IPS-18a (cell line): ENCODE measurements at regions not wholly inside any gene's neighbourhood (a gene's known extent, or its start where the extent isn't known, plus 50 kb on each side); places are given as distances from the start of the nearest gene placed in this dataset.
"Not testable (repeated sequence)": the region's sequence is repeated elsewhere in the genome, so short reads cannot be mapped to it uniquely, and the experiment has no call there.

Source experiments
- H3K27ac ChIP-seq: one replicate; pipeline ENCODE4 v1.5.1; 2013; ENCODE audit warnings: low read length
- H3K27me3 ChIP-seq: one replicate; pipeline ENCODE4 v1.6.1; 2013; ENCODE audit warnings: mild to moderate bottlenecking, low read length; ENCODE audit not compliant: control insufficient read depth, insufficient read depth
- H3K36me3 ChIP-seq: one replicate; pipeline ENCODE4 v1.6.1; 2013; ENCODE audit warnings: low read depth, low read length; ENCODE audit not compliant: control insufficient read depth
- H3K4me1 ChIP-seq: one replicate; pipeline ENCODE4 v1.6.1; 2013; ENCODE audit warnings: low read depth, low read length; ENCODE audit not compliant: control insufficient read depth
- H3K4me3 ChIP-seq: one replicate; pipeline ENCODE4 v1.5.1; 2013; ENCODE audit warnings: low read length
- H3K9ac ChIP-seq: one replicate; pipeline ENCODE4 v1.6.1; 2013; ENCODE audit warnings: mild to moderate bottlenecking, low read length, moderate library complexity
- H3K9me3 ChIP-seq: one replicate; pipeline ENCODE4 v1.6.1; 2013; ENCODE audit warnings: low read depth, low read length; ENCODE audit not compliant: control insufficient read depth

DNA sequence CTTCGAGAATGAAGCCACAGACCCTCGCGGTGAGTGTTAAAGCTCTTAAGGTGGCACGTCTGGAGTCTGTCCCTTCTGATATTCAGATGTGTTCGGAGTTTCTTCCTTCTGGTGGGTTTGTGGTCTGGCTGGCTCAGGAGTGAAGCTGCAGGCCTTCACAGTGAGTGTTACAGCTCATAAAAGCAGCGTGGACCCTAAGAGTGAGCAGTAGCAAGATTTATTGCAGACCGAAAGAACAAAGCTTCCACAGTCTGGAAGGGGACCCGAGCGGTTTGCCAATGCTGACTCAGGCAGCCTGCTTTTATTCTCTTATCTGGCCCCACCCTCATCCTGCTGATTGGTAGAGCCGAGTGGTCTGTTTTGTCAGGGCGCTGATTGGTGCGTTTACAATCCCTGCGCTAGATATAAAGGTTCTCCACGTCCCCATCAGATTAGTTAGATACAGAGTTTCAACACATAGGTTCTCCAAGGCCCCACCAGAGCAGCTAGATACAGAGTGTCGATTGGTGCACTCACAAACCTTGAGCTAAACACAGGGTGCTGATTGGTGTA is 758.1 kb downstream of the SLC6A15 start:
- not testable (repeated sequence) for H3K27me3 ChIP-seq, H3K9me3 ChIP-seq, H3K27ac ChIP-seq, H3K36me3 ChIP-seq, H3K4me3 ChIP-seq, H3K4me1 ChIP-seq, H3K9ac ChIP-seq

DNA sequence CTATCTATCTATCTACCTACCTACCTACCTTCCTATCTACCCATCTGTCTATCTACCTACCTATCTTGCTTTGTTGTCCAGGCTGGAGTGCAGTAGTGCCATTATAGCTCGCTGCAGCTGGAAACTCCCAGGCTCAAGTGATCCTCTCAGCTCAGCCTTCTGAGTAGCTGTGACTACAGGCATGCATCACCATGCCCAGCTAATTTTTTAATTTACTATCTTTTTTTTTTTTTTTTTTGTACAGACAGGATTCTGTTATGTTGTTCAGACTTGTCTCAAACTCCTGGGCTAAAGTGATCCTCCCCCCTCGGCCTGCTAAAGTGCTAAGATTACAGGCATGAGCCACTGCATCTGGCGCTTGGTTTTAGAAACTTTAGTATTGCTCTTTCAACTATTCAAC is 762.4 kb downstream of the SLC6A15 start:
- no peak overlapping the region for H3K4me3 ChIP-seq

GRCh38 chr12:84148335-84148734 is 764.3 kb downstream of the SLC6A15 start:
- Histone ChIP-seq H3K4me3 (no peak overlapping the region), H3K9ac (no peak overlapping the region), H3K27me3 (no peaks in the 10 kb centered on the region), H3K4me1 (no peaks in the 10 kb centered on the region), H3K27ac (no peak overlapping the region), H3K36me3 (no peaks in the 10 kb centered on the region), H3K9me3 (peaks cover 4% of the 10 kb centered on the region)

More for the DNA sequence above, 762.4 kb downstream of the SLC6A15 start:
- Histone ChIP-seq H3K9me3 (peaks cover 4% of the 10 kb centered on the region), H3K36me3 (no peaks in the 10 kb centered on the region), H3K4me1 (no peaks in the 10 kb centered on the region), H3K27ac (no peak overlapping the region), H3K9ac (no peak overlapping the region), H3K27me3 (no peaks in the 10 kb centered on the region)

DNA sequence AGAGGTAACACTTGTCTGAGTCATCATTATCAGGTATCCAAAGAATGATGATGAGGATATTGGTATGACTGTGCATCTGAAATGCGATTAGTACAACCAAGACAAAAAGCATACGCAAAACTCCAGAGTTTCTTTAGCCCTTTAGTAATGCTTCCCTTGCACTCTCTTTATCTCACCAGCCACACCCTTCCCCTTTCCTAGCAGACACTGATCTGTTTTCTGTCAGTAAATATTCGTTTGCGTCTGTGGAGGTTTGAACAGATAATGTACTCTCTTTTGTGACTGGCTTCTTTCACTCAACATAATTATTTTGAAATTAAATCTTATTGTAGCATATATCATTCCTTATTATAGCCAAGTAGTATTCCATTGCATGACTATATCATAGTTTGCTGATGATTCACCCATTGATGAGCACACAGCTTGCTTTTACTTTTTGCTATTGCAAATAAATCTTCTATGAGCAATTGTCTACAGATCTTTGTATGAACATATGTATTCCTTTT is 775.7 kb downstream of the SLC6A15 start:
- Histone ChIP-seq H3K36me3 (no peaks in the 10 kb centered on the region), H3K27ac (no peak overlapping the region), H3K4me1 (no peaks in the 10 kb centered on the region), H3K9me3 (no peaks in the 10 kb centered on the region), H3K9ac (no peak overlapping the region), H3K27me3 (no peaks in the 10 kb centered on the region), H3K4me3 (no peak overlapping the region)

DNA sequence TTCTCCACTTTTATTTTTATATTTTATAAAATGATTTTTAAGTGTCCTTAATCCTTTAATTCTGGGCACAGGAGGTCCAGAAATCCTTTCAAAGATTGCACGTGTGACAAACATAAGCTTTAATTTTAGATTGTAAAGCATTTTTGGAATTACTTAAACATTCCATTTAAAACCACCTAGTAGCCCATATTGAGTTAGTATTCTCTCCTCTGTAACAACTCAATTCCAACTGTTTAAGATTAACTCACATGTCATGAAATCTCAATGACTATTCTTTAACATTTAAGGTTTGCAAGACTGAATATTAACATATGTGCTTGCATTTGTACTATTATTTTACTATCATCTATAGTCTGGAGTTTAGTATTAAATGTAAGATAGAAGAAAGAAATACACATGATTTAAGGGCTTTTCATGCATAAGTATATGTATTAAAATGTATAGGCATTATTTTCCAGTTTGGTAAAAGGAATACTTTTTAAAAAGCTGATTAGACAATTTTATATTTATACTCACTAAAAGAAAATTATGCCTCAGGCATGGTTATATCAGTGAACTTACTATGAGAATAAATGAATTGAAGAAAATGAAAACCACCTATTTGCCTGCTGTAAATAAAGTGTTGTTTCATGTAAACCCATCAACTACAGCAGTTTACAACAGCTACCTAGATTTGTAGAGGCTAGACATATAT is 776.9 kb downstream of the SLC6A15 start:
- H3K27ac ChIP-seq = no peak overlapping the region
- no peaks in the 10 kb centered on the region for H3K4me1 ChIP-seq
- H3K9ac ChIP-seq = no peak overlapping the region
- H3K27me3 ChIP-seq = no peaks in the 10 kb centered on the region
- no peaks in the 10 kb centered on the region for H3K9me3 ChIP-seq
- no peaks in the 10 kb centered on the region for H3K36me3 ChIP-seq
- H3K4me3 ChIP-seq = no peak overlapping the region

- Histone ChIP-seq H3K36me3 (no peaks in the 10 kb centered on the region), H3K9ac (no peak overlapping the region), H3K27me3 (no peaks in the 10 kb centered on the region), H3K9me3 (no peaks in the 10 kb centered on the region), H3K4me3 (no peak overlapping the region), H3K4me1 (no peaks in the 10 kb centered on the region), H3K27ac (no peak overlapping the region)
Measured at GRCh38 chr12:84134797-84135366, 777.7 kb downstream of the SLC6A15 start.

- Histone ChIP-seq H3K4me1 (no peaks in the 10 kb centered on the region), H3K27ac (no peak overlapping the region), H3K9ac (no peak overlapping the region), H3K36me3 (no peaks in the 10 kb centered on the region), H3K9me3 (no peaks in the 10 kb centered on the region), H3K4me3 (no peak overlapping the region), H3K27me3 (no peaks in the 10 kb centered on the region)
Measured at GRCh38 chr12:84131076-84131475, 781.5 kb downstream of the SLC6A15 start.

GRCh38 chr12:84128117-84128991 is 784.2 kb downstream of the SLC6A15 start:
- H3K36me3 ChIP-seq = no peaks in the 10 kb centered on the region
- H3K27ac ChIP-seq = no peak overlapping the region
- no peaks in the 10 kb centered on the region for H3K4me1 ChIP-seq
- no peaks in the 10 kb centered on the region for H3K9me3 ChIP-seq
- H3K9ac ChIP-seq = no peak overlapping the region
- no peak overlapping the region for H3K4me3 ChIP-seq
- no peaks in the 10 kb centered on the region for H3K27me3 ChIP-seq

- Histone ChIP-seq H3K4me3 (no peak overlapping the region), H3K36me3 (no peaks in the 10 kb centered on the region), H3K27ac (no peak overlapping the region), H3K4me1 (no peaks in the 10 kb centered on the region), H3K27me3 (no peaks in the 10 kb centered on the region), H3K9me3 (no peaks in the 10 kb centered on the region), H3K9ac (no peak overlapping the region)
Measured at GRCh38 chr12:84124211-84124610, 788.4 kb downstream of the SLC6A15 start.

- H3K4me3 ChIP-seq = no peak overlapping the region
- no peak overlapping the region for H3K9ac ChIP-seq
- no peaks in the 10 kb centered on the region for H3K36me3 ChIP-seq
- no peak overlapping the region for H3K27ac ChIP-seq
- no peaks in the 10 kb centered on the region for H3K9me3 ChIP-seq
- no peaks in the 10 kb centered on the region for H3K4me1 ChIP-seq
- H3K27me3 ChIP-seq = no peaks in the 10 kb centered on the region
Measured at GRCh38 chr12:84117190-84117589, 795.4 kb downstream of the SLC6A15 start.

GRCh38 chr12:84113666-84114065 is 798.9 kb downstream of the SLC6A15 start:
- H3K4me3 ChIP-seq = no peak overlapping the region
- no peaks in the 10 kb centered on the region for H3K27me3 ChIP-seq
- H3K9ac ChIP-seq = no peak overlapping the region
- no peaks in the 10 kb centered on the region for H3K4me1 ChIP-seq
- no peak overlapping the region for H3K27ac ChIP-seq
- no peaks in the 10 kb centered on the region for H3K36me3 ChIP-seq
- H3K9me3 ChIP-seq = no peaks in the 10 kb centered on the region
